ENCODE measurements at regions not wholly inside any gene's neighbourhood (a gene's known extent, or its start where the extent isn't known, plus 50 kb on each side); places are given as distances from the start of the nearest gene placed in this dataset.
"Not testable (repeated sequence)": the region's sequence is repeated elsewhere in the genome, so short reads cannot be mapped to it uniquely, and the experiment has no call there.

DNA sequence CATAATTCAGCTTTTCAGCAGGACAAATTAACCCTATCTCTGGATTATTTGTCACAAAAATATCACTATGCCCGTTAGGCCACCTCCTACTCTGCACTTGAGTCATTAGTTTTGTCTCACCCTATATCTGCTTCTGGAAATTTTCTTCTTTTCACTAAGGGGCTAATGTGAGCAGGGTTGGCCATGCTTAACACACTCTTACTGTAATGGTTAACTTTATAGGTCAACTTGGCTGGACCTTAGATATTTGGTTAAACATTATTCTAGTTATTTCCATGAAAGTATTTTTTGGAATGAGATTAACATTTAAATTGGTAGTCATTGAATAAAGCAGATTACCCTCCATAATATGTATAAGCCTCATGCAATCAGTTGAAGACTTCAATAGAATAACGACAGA, 394.6 kb upstream of the PTCHD4 start:
- DNase-seq = no peak

GRCh38 chr6:48493432-48493831, 382.4 kb upstream of the PTCHD4 start:
- not testable (repeated sequence) for DNase-seq

GRCh38 chr6:48490658-48491057, 379.7 kb upstream of the PTCHD4 start:
- DNase-seq = no peak

DNA sequence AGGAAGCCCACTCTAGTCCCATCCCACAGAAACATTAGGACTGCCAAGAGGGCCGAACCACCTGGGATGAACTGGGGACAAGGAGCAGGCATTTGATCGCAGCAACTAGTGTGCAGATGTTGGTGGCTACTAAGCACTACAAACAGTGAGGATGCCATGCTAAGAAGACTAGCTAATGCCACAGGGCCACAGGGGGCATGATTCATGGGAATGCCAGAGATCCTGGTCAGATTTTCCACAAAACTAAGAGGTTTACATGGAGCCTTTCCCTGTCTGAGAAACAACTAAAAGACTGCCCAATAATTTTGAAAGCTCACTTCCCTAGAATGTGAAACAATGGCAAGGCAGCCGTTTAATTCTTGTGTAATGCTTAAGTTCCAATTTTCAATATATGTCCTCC, 375.9 kb upstream of the PTCHD4 start:
- no peak for DNase-seq

DNA sequence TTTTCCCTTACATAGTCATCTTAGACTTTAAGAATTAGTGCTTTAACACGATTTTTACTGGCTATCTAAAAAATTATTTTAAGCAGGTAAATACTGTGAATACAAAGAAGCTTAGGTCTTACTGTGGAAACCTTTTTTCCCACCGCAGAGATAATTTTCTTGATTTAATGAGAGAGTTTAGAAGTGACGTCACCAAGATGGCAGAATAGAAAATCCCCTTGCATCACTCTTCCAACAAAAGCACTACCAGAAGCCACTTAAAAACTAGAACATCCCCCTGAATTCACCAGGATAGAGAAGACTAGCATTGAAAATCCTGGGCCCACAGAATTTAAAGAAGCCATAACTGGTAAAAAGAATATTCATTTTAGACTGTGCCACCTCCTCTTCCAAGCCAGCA, 375.4 kb upstream of the PTCHD4 start:
- DNase-seq = no peak

DNA sequence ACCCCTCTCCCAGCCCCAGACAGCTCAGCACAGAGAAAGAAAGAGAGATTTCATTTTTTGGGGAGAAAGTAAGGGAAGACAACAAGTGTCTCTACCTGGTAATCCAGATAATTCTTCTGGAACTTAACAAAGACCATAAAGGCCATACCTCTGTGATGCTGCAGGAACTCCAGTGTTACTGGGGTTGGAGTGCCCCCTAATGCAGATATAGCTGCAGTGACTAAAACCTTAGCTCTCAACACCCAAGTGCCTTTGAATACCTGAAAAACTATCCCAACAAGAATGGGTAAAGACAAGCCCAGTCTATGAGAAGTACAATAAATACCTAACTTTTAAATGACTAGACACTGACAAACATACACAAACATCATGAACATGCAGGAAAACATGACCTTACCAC, 365.3 kb upstream of the PTCHD4 start:
- DNase-seq = no peak

- DNase-seq = no peak
Measured at GRCh38 chr6:48475275-48475674, 364.3 kb upstream of the PTCHD4 start.

GRCh38 chr6:48474830-48475229, 363.8 kb upstream of the PTCHD4 start:
- DNase-seq = no peak

DNA sequence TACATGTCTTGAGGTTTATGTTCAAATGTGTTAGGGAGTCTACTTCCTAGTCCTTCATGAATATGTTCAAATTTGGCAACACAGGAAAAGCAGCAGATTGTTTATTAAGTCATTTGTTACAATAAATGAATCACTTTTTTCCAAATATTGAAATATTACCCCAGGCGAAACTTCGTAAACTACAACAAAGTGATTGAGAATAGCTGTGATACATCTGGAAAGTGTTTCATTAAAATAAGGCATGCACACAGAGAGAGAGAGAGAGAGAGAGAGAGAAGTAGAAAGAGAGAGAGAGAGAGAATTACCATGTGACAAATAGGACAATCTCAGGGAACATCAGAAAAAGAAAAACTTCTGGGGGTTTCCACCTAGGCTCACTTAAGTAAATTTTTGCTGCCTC, 363.1 kb upstream of the PTCHD4 start:
- no peak for DNase-seq

DNA sequence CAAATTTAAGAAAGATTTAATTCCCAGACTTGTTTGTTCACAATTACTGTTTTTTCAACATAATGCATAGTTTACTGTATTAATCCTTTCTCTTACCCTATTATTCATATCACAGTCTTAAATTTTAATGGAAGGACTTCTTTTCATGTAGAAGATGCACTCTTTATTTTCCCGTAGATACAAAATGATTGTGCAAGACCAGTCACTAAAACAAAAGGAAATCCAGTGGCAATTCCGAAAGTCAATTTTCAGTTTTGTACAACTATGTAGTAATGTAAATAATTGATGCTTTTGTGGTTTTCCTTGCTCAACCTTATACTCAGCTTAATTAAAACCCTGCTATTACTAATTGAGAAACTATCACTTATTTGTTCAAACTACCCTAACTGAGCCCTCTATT, 361.5 kb upstream of the PTCHD4 start:
- DNase-seq = no peak

GRCh38 chr6:48472091-48472490, 361.1 kb upstream of the PTCHD4 start:
- no peak for DNase-seq

DNA sequence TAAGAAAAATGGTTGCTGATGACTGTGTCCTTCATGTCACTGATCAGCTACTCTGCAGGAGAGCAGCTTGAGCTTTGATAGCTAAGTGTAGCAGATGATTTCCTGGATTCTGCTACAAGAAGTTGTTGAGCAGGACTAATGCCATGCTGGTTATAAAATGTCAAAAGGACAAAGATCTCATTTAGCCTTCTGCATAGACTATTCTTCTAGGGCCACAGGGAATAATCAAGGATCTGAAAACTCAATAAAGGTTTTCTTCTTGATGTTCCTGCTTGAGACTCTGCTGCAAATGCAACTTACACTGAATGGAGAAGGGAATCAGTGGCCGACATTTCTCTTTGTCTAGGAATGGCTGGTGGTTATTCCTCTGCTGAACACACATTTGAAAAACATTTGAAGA, 360.3 kb upstream of the PTCHD4 start:
- no peak for DNase-seq

GRCh38 chr6:48449002-48449401, 338.0 kb upstream of the PTCHD4 start:
- DNase-seq = no peak

GRCh38 chr6:48447251-48447650, 336.3 kb upstream of the PTCHD4 start:
- no peak for DNase-seq

- no peak for DNase-seq
Measured at GRCh38 chr6:48429610-48430009, 318.6 kb upstream of the PTCHD4 start.

- DNase-seq = no peak
Measured at GRCh38 chr6:48429021-48429420, 318.0 kb upstream of the PTCHD4 start.

GRCh38 chr6:48426636-48427035, 315.6 kb upstream of the PTCHD4 start:
- DNase-seq = no peak

DNA sequence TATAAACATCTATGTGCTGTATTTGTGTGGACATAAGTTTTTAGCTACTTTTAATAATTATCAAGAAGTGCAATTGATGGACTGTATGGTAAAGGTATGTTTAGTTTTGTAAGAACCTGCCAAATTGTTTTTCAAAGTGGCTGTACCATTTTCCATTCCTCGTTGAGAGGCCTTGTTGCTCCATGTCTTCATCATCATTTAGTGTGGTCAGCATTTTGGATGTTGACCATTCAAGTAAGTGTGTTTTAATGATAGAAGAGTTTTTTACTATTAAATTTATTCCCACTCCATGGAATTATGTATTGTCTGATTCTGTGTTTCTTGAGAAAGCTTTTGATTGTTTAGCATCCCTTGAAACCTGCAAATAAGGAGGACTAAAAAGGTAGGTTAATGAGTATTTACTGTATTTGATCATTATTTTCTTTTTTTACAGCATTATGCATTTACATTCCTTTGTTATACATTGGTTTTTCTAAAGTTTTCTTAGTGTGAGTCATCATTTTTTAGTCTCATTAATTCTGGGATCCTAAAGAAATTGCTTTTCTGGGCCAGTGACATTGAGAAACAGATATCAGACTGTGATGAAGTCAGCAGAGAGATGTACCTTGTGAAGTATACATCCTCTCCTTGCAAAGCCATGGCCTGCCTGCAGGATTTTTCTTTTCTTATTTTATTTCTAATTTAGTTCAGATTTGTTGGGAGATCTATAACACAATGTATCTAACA, 312.8 kb upstream of the PTCHD4 start:
- DNase-seq = no peak

- DNase-seq = no peak
Measured at GRCh38 chr6:48419992-48420391, 309.0 kb upstream of the PTCHD4 start.

DNA sequence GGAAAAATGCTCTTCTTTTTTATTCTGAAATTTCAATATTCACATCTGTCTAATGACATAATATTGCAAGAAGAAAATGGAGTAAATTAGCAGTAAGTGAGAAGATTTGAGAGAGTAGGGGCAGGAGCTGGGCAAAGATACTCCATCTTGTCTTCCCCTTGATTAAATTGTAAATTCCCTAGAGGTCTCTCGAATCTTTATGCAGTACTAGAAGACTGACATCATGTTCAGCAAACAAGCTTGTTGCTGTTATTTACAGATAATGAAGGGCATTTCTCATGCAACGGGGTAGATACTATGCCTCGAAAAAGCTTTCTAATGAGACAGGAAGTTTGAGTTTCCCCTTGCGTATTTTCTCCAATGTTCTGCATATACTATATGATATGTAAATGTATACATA, 306.9 kb upstream of the PTCHD4 start:
- no peak for DNase-seq

GRCh38 chr6:48412656-48413055, 301.7 kb upstream of the PTCHD4 start:
- no peak for DNase-seq

GRCh38 chr6:48404927-48405326, 293.9 kb upstream of the PTCHD4 start:
- DNase-seq = no peak

DNA sequence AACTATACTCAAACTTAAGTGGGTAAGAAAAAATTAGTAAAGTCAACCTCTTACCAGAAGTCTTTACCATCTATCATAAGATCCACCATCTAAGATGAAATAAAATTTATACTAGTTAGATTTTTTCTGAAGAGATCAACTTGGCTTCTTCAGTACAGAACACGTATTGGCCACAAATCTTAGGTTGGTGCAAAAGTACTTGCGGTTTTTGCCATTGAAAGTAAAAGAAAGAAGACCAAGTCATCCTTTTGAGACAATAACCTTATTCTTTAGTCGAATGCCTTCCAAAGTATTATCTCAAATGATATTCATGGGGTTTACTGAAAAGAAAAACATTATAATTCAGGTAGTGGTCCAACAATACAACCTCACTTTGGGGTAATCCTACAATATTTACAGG, 292.6 kb upstream of the PTCHD4 start:
- no peak for DNase-seq

DNA sequence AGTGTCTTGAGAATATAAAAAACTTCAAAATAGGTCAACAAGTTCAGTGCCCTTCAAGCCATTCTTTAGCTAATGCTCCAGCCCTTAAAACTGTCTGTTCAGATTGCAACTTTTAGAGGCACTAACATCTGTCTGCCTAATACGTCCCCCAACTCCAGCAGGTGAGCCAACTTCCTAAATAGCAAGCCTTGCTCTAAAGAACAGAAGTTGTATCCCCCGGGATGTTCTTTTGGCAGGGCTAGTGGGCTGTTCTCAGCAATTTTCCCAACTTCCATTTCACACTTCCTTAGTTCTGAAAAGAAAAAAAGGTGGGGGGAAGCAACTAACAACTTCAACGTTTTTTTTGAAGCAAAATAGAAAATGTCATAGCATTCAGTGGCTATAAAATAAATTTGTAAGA, 290.0 kb upstream of the PTCHD4 start:
- DNase-seq = no peak

DNA sequence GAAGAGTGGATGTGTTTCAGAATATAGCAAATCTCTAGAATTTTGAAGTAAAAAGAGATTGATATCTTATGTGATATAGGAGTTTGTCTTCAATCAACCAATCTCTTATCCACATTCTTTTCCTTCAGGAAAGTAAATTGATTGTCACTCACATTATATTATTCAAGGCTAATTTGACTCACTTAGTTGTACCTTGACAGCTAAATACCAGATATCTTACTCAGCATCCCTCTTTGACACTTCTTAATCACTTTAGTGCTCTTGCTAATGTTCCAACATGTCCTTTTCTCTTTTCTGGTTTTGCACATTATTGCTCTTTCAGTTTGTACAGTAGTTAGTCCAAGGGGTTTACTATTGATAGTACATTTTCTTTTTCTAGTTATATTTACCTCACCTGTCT, 286.9 kb upstream of the PTCHD4 start:
- DNase-seq = no peak

All from occipital lobe (tissue), 1 donor.